Hepatocyte (in vitro differentiated cells): ENCODE measurements at regions not wholly inside any gene's neighbourhood (a gene's known extent, or its start where the extent isn't known, plus 50 kb on each side); places are given as distances from the start of the nearest gene placed in this dataset.
"Not testable (repeated sequence)": the region's sequence is repeated elsewhere in the genome, so short reads cannot be mapped to it uniquely, and the experiment has no call there.

Source experiments
- CTCF ChIP-seq: fragments of 200-600 bp; sonication (generic); IDR thresholded peaks from 2 replicates; pipeline ENCODE4 v1.5.1; 2016; ENCODE audit warnings: antibody characterized with exemption, mild to moderate bottlenecking; ENCODE audit not compliant: poor library complexity
- EZH2 ChIP-seq: fragments of 200-600 bp; sonication (generic); IDR thresholded peaks from 2 replicates; pipeline ENCODE4 v1.6.1; 2016; ENCODE audit warnings: antibody characterized with exemption, mild to moderate bottlenecking, borderline replicate concordance
- EZH2phosphoT487 ChIP-seq: fragments of 200-600 bp; sonication (generic); IDR thresholded peaks from one replicate; pipeline ENCODE4 v1.6.1; 2018; ENCODE audit warnings: antibody characterized with exemption, mild to moderate bottlenecking, low read depth, moderate library complexity; ENCODE audit not compliant: unreplicated experiment, severe bottlenecking

GRCh38 chr1:112832259-112832658 is 117.1 kb upstream of the PPM1J start:
- TF ChIP-seq EZH2, CTCF, EZH2phosphoT487: not testable (repeated sequence)
